BJ (cell line): ENCODE measurements at regions not wholly inside any gene's neighbourhood (a gene's known extent, or its start where the extent isn't known, plus 50 kb on each side); places are given as distances from the start of the nearest gene placed in this dataset.

Experiments used
- CTCF ChIA-PET: fragments of 350-600 bp; formaldehyde crosslinking; extraction: SDS; loops from one replicate; lab custom pipeline; 2021; ENCODE audit warnings: antibody characterized with exemption, inconsistent platforms; lab: Yijun Ruan, JAX
- POLR2A ChIA-PET: fragments of 300-600 bp; sonication (Branson Sonifier 250); formaldehyde crosslinking; extraction: SDS; loops from one replicate; lab custom pipeline; 2021; ENCODE audit warnings: antibody characterized with exemption; lab: Charles Lee
- DNase-seq: peaks from one replicate; pipeline ENCODE4 v3.0.0-alpha.2; 2011; ENCODE audit warnings: low read depth
- H3K27me3 ChIP-seq: 2 replicates; pipeline ENCODE4 v1.6.0; 2011; ENCODE audit warnings: low read length; ENCODE audit not compliant: control insufficient read depth, insufficient read depth
- H3K36me3 ChIP-seq: 2 replicates; pipeline ENCODE4 v1.5.1; 2011; ENCODE audit warnings: low read length; ENCODE audit not compliant: control insufficient read depth, insufficient read depth
- H3K4me3 ChIP-seq: 2 replicates; pipeline ENCODE4 v1.5.1; 2011; ENCODE audit warnings: low read depth, mild to moderate bottlenecking, control low read depth, low read length
- TF ChIP-seq, protein P1 (sequence below): IDR thresholded peaks from 2 replicates; pipeline ENCODE4 v1.5.1; 2011; ENCODE audit warnings: low read depth, mild to moderate bottlenecking, control low read depth, inconsistent platforms, low read length, moderate library complexity; ENCODE audit not compliant: insufficient read depth

DNA sequence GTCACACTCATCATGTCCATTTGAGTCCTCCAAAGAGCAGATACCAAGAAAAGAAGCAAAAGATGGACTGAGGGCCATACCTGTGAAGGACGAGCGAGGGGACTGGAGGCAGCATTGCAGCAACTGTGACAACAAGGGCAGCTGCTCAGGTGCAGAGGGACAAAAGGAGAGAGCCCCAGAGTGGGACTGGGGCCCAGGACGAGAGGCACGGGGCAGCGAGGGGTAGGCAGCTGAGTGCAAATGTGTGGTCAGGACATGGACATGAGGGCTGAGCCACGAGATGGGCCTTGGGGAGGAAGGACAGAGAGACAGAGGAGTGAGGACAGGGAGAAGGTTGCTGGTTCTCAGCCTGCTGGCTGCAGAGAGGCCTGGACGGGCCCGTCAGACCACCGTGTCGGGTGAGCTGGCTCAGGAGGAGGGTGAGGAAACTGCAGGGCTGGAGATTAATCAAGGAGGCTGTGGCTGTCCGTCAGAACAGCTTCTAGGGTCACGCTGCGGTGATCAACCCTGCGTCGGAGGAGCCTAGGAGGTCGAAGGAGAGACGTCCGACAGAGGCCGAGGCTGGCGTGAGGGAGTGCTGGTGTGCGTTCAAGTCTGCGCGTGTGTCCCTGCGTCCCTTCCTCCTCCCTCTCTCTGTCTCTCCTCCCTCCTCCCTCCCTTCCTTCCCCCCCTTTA is 206.8 kb upstream of the HDAC4 start:
- no peak overlapping the region for H3K4me3 ChIP-seq
- CTCF ChIA-PET, result no interaction called here
- POLR2A ChIA-PET, result no interaction called here
- H3K36me3 ChIP-seq, result no peaks in the 10 kb centered on the region
- TF ChIP-seq, protein P1, sequence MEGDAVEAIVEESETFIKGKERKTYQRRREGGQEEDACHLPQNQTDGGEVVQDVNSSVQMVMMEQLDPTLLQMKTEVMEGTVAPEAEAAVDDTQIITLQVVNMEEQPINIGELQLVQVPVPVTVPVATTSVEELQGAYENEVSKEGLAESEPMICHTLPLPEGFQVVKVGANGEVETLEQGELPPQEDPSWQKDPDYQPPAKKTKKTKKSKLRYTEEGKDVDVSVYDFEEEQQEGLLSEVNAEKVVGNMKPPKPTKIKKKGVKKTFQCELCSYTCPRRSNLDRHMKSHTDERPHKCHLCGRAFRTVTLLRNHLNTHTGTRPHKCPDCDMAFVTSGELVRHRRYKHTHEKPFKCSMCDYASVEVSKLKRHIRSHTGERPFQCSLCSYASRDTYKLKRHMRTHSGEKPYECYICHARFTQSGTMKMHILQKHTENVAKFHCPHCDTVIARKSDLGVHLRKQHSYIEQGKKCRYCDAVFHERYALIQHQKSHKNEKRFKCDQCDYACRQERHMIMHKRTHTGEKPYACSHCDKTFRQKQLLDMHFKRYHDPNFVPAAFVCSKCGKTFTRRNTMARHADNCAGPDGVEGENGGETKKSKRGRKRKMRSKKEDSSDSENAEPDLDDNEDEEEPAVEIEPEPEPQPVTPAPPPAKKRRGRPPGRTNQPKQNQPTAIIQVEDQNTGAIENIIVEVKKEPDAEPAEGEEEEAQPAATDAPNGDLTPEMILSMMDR, result no peak
- DNase-seq, result no peak
- no peaks in the 10 kb centered on the region for H3K27me3 ChIP-seq

DNA sequence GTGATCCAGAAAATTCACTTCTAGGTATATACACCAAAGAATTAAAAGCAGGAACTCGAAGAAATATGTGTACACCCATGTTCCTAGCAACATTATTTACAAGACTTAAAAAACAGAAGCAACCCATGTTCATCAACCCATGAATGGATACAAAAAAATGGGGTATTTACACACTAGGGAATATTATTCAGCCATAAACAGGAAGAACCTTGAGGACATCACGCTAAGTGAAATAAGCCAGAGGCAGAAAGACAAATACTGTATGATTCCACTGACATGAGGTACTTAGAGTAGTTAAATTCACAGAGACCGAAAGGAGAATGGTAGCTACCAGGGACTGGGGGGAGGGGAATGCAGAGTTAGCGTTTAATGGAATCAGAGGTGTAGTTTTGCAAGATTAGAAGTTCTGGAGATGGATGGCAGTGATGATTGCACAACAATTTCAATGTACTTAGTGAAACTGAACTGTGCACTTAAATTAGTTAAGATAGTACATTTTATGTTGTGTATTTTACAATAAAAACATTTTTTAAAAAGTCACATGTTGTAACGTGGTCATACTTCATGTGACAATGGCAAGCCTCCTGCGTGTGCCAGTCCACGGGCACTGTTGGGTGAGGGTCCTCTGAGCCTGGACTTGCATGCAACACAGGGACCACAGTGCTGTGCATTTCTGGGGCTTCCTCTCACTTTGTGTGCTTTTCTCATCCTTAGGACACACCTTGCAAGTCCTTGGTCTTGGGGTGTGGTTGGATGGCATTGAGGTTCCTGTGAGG is 206.1 kb upstream of the HDAC4 start:
- Histone ChIP-seq H3K4me3 (no peak overlapping the region), H3K36me3 (no peaks in the 10 kb centered on the region), H3K27me3 (no peaks in the 10 kb centered on the region)
- TF ChIP-seq, protein P1, result no peak
- no peak for DNase-seq
- ChIA-PET POLR2A (no interaction called here), CTCF (no interaction called here)

DNA sequence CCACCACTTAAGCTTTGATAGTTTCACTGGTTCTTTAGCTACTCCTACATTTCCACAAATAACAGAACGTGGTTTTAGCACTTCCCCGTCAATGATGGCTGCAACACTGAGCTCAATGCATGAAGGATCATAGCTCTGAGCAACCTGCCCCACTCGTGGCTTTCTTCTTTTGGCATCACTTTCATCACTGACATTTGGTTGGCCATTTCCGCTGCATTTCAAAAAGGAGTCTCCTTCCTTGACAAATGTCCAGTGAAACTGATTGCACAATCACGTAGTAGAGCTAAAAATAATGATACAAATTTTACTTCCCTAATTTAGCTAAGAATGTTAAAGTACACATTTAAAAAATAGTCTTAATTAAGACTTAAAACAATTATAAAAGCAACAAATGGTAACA is 205.2 kb upstream of the HDAC4 start:
- H3K27me3 ChIP-seq, result no peaks in the 10 kb centered on the region
- H3K36me3 ChIP-seq, result no peaks in the 10 kb centered on the region
- H3K4me3 ChIP-seq, result no peak overlapping the region
- TF ChIP-seq, protein P1, result no peak
- ChIA-PET POLR2A (no interaction called here), CTCF (interaction anchor here (0.5 kb wide), 1 partner anchor 161 kb away, joined by 3 read pairs; no protein-coding TSS in a partner anchor)
- no peak for DNase-seq

DNA sequence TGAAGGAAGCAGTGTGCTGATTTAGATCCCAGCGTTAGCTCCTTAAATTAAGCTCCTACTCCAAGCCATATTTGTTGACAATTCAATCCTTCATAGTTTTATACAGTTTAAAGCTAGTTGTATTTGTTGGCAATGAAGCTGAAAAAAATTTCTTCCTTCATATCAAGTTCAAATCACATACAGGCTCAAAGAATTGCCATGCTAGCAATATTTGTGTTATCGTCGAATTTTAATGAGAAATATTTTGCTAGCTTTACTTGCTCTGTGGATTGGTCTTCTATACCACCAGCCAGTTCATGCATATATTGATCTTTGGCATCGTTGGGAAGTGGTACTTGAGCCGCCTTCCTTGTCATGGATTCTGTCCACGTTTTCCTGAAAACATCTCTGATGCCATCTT is 204.6 kb upstream of the HDAC4 start:
- Histone ChIP-seq H3K27me3 (no peaks in the 10 kb centered on the region), H3K36me3 (no peaks in the 10 kb centered on the region), H3K4me3 (no peak overlapping the region)
- DNase-seq, result no peak
- TF ChIP-seq, protein P1, result no peak
- ChIA-PET CTCF (interaction anchor here (0.5 kb wide), 1 partner anchor 160 kb away, joined by 3 read pairs; no protein-coding TSS in a partner anchor), POLR2A (no interaction called here)

DNA sequence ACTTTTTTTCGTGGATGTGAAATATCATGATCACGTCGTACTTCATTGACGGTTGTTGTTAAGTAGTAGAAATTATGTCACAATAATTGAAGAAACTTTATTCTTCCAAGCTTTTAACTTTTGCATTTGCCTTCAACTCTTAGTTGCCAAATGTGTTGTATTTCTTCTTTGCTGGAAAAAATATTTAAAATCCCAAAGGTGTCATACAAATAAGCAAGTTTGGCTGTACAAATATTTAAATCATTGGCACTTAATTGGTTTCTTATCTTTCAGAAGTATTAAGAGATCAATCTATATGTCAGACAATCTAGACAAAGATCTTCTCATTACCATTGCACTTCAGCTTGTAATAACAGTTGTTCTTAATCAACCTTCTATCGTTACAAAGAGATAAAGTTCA is 204.0 kb upstream of the HDAC4 start:
- ChIA-PET POLR2A (no interaction called here), CTCF (no interaction called here)
- Histone ChIP-seq H3K27me3 (no peaks in the 10 kb centered on the region), H3K4me3 (no peak overlapping the region), H3K36me3 (no peaks in the 10 kb centered on the region)
- no peak for DNase-seq
- TF ChIP-seq, protein P1, result no peak
